HuH-7.5 (cell line): ENCODE measurements at regions not wholly inside any gene's neighbourhood (a gene's known extent, or its start where the extent isn't known, plus 50 kb on each side); places are given as distances from the start of the nearest gene placed in this dataset.

ENCODE experiments used
- DNase-seq: peaks from one replicate; pipeline ENCODE4 v3.0.0; 2011; ENCODE audit warnings: low spot score

DNA sequence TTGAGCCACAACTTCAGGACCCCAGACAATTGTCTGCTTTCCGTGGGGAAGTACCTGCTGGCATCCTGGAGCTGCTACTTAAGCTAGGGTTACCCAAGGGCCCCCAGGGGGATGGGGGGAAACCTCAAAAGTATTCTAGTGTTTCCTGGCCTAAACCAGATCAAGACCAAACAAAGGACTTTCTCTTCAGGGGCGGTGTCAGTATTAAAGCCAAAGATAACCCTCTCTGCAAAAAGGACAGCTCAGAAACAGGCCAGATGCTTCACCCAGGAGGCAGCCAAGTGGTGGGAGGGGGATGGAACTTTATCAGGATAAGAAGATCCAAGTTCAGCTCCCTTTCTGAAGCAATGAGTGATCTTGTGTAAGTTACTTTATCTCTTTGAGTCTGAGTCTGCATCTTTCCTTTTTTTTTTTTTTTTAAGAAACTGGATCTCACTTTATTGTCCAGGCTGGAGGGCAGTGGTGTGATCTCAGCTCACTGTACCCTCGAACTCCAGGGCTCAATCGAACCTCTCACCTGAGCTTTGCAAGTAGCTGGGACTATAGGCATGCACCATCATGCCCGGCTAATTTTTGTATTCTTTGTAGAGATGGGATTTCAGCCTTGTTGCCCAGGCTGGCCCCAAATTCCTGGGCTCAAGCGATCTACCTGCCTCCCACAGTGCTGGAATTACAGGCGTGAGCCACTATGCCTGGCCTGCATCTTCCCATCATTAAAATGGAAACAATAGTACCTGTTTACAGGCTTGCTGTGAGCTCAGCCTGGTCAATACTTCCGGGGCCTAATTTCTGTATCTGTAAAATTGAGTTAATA is 151.8 kb upstream of the PTPRM start:
- DNase-seq = no peak

- no peak for DNase-seq
Measured at GRCh38 chr18:7417727-7418126, 149.4 kb upstream of the PTPRM start.

GRCh38 chr18:7429831-7430230 is 137.3 kb upstream of the PTPRM start:
- no peak for DNase-seq

- no peak for DNase-seq
Measured at GRCh38 chr18:7436166-7436565, 130.9 kb upstream of the PTPRM start.

DNA sequence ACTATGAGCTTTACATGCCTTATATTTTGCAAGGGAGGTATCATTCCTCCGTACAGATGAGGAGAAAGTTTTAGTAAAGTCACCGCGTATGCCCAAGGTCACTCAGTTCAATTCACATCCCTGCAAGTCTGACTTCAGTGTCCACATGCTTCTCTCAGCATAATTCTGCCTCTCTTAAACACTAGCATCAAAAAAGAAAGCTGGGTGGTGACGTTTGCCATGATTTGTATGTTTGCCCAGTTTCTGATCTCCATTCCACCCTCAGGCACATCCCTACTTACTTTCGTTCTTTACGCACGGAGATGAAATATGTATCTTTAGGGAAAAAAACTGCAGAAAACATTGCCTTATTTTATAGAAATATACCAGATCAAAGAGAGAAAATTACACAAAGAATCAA is 129.2 kb upstream of the PTPRM start:
- DNase-seq = no peak

GRCh38 chr18:7438646-7439045 is 128.5 kb upstream of the PTPRM start:
- DNase-seq = no peak

GRCh38 chr18:7447318-7448028 is 119.6 kb upstream of the PTPRM start:
- DNase-seq = no peak

DNA sequence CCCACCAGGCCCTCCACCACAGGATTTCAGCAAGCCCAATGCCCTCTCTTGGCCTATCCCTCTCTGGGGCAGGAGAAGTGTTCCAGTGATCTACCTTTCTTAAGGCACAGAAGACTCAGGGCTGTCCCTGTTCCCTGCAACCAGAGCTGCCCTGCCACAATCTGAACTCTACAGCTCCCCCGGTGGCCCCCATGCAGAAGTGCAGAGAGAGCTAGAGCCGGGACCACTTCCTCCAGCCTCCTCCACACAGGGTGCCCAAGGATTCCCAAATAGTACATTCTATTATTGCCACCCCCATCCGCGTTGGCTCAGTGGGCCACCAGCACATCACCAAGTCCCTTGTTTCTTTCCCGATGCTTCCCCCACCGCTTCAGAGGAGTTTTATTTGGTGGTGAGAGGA is 114.8 kb upstream of the PTPRM start:
- peak; percentile 43 for DNase-seq

- DNase-seq = no peak
Measured at GRCh38 chr18:7454429-7454828, 112.7 kb upstream of the PTPRM start.

GRCh38 chr18:7456376-7456775 is 110.7 kb upstream of the PTPRM start:
- DNase-seq = no peak

- no peak for DNase-seq
Measured at GRCh38 chr18:7457262-7457661, 109.9 kb upstream of the PTPRM start.

DNA sequence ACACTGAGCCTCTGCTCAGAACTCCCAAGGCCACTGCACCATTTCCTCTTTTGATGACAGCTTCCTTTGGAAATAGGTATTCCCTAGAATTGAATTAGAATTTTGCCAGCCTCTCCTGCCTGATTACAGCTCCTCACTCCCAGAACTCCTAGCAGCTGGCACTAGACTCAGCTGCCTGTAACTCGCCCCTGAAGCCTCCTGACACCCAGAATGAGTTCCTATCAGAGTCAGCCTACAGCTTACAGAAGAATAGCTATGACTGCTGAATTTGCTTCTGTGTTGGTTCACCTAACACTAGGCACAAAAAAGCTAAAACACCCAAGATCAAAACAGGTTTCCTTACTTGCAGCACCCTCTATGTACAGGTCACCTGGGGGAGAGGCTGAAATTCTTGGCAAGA is 108.2 kb upstream of the PTPRM start:
- DNase-seq = no peak

DNA sequence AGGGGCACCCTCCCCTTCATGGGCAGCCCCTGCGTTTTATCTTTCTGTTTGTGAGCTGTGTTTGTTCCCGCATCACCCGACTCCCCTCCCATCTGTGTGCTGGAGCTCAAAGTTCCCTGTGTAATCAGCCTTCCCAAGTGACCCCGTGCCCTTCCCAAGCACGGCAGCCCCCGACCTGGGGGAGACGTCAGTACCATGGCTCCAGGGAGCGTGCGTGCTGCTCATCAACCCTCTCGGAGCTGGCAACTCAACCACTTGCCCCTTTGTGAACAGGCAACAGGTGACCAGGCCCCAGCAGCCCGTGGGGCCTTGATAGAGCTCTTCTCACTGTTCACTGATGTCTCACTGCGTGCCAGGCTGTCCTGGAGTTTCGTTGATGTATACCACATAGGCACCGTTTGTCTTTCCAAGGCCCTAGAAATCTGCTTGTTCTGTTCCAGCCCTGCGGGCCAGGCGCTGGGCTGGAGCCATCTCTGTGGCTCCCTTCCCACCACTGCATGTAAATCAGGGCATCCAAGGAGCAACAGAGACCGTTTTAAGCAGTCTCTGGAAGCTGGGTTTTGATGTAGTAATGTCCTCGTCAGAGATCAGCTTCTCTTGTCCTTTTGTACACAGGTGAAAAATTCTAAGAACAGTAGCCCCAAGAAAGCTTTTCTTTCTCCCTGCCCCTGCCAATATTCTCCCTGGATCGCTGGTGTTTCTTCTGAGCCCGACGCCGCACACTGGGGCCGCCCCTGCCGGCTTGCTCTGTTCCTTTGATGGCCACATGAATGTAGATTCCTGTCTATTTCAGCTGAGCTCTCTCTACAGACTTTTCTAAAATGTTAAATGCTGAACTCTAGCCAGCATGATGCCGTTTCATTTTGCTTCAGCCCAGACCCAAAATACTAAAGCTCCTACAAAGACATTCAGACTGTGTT is 107.0 kb upstream of the PTPRM start:
- no peak for DNase-seq

DNA sequence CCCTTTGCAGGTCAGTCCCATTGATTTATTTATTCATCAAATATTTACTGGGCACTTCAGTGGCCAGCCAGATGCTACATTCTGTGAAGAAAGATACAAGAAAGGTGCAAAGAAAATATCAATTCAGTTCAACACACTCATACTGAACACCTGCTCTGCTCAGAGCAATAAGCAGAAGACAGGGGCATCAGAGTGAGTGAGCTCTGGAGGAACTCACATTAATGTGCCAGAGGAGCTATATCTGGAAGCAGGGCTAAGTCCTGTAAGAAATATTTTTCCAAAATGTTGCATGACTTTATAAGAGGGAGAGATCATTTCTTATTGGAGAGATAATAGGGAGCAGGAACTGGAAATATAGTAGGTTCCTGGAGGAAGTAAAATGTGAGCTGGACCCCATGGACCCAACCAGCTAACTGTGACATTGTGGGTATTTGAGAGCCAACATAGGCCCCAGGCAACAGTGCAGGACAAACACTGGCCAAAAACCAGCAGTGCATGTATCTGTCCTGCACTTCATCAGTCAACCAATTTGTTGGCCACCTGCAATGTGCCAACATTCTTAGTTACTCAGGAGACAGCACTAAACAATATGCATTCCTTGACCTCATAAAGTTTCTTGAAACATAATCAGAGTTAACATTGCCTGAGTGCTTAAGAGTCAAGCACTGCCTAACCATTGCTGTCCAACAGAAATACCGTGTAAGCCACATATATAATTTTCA is 102.7 kb upstream of the PTPRM start:
- no peak for DNase-seq

DNA sequence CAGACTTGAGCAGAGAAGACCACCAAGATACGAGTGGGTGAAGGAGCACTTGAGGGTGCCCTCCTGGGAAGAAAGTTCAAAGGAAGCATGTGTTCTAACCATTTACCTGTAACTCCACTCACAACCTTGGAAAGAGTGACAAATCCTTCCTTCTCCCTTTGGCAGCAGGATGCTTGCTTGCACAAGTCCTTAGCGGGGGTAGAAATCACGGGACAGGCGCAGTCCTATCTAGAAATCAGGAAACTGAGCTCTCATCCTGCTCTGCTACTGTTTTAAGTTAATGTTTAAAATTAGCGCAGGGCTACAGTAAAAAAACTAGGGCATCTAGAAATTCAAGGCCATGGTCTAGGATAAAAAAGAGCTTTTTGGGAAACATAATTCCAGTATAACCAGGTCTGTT is 100.9 kb upstream of the PTPRM start:
- DNase-seq = no peak

- DNase-seq = no peak
Measured at GRCh38 chr18:7467708-7468466, 99.2 kb upstream of the PTPRM start.

DNA sequence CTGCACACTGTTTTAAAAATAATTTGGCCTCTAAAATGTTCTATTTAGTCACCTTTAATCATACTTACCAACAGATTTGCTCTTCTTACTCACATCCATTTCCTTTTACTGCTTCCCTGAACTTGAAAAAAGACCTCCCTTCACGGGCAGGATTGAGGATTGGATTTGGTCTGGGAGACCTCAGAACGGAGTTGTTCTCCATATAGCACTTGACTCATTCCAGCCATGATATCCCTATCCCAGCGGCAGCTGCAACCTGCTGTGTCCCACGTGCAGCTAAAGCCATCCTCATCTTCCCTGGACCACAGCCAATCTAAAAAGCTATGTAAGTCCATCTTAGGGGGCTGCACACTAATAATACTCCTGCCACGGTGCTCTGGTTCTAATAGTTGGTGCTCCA is 97.0 kb upstream of the PTPRM start:
- DNase-seq = no peak

- DNase-seq = no peak
Measured at GRCh38 chr18:7470503-7470902, 96.6 kb upstream of the PTPRM start.

DNA sequence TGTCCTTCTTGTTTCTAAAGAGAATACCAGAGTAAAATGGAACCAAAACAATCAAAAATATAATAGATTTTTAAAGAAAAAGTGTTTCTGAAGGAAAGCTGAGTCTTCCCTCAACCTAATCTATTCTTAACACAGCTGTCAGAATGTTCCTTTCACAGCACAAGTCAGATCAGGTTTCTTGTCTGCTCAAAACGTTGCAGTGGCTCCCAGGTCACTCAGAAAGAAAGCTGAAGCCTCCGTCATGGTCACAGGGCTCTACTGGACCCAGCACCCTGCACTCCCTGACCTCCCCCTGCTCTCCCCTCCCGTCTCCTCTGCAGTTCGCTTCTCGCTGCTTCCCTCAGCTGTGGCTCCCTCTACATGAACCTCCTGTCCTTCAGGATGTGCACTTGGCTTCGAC is 90.7 kb upstream of the PTPRM start:
- no peak for DNase-seq

DNA sequence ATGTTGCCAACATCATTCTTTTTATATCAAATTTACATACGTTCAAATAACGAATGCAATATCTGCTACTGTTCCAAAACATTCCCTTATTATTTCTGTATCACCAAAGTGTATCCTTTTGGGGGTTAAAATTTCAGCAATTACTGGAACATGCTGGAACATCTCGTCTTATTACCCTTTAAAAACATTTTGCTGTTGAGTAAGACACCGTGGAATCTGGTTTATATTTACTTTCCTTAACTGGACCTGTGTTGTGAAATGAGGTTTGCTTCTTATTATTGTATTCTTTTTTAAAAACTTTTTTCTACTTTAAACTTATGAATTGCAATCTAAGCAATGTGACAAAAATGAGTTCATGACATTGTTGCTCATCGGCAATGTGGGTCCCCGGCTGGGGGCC is 87.4 kb upstream of the PTPRM start:
- no peak for DNase-seq

DNA sequence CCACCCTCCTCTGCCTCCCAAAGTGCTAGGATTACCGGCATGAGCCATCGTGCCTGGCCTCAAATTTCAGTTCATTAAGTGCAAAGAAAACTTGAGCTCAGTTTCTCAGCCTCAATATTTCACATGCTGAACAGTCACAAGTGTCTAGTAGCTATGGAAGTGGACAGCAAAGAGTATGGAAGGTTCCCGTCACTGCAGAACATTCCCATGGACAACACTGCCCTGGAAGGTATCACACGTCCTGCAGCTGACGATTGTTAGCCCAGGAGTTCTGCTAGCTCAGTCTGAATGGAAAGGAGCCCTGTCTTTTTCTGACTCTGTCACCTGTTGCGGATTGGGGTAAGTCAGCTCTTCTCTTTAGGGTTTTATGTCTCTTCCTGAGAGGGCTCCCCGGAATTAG is 86.2 kb upstream of the PTPRM start:
- DNase-seq = no peak
